GM12878 (cell line): ENCODE measurements at regions not wholly inside any gene's neighbourhood (a gene's known extent, or its start where the extent isn't known, plus 50 kb on each side); places are given as distances from the start of the nearest gene placed in this dataset.

Experiments used
- CHD1 ChIP-seq: IDR thresholded peaks from 2 replicates; pipeline ENCODE4 v1.6.1; 2012; ENCODE audit warnings: low read depth, low read length, improper control_type of control experiment
- EGR1 ChIP-seq, 2 experiments: IDR thresholded peaks; 1 replicate in 1 of 2; 2 replicates in 1 of 2; pipeline ENCODE4 v1.6.1; 2011 to 2012; ENCODE audit warnings: low read depth in 2 of 2, low read length in 2 of 2, borderline replicate concordance in 1 of 2, mild to moderate bottlenecking in 1 of 2, moderate library complexity in 1 of 2
- EP300 ChIP-seq, 2 experiments: fragments of 150-350 bp in 1 of 2; IDR thresholded peaks; 2 replicates each; pipeline ENCODE4 v1.6.1; 2011 to 2012; ENCODE audit warnings: low read depth in 2 of 2, low read length in 2 of 2, borderline replicate concordance in 1 of 2, improper control_type of control experiment in 1 of 2, inconsistent platforms in 1 of 2; ENCODE audit not compliant: control insufficient read depth in 1 of 2
- NFIC ChIP-seq: IDR thresholded peaks from 2 replicates; pipeline ENCODE4 v1.6.1; 2012; ENCODE audit warnings: low read depth, mild to moderate bottlenecking, inconsistent platforms, low read length, moderate library complexity
- NR2C2 ChIP-seq: IDR thresholded peaks from 2 replicates; pipeline ENCODE4 v1.6.1; 2011; ENCODE audit warnings: borderline replicate concordance, low read depth; ENCODE audit not compliant: control insufficient read depth, insufficient read length
- POLR2A ChIP-seq: IDR thresholded peaks from 2 replicates; pipeline ENCODE4 v1.6.1; 2011; ENCODE audit warnings: low read depth, mild to moderate bottlenecking, low read length
- POLR2AphosphoS5 ChIP-seq: IDR thresholded peaks from 2 replicates; pipeline ENCODE4 v1.6.1; 2011; ENCODE audit warnings: mild to moderate bottlenecking, low read length, inconsistent platforms
- SMAD1 ChIP-seq: fragments of 450-650 bp; IDR thresholded peaks from 2 replicates; pipeline ENCODE4 v1.6.1; 2018; ENCODE audit warnings: mild to moderate bottlenecking, low read depth; ENCODE audit not compliant: partially characterized antibody
- SMC3 ChIP-seq: IDR thresholded peaks from 2 replicates; pipeline ENCODE4 v1.6.1; 2011; ENCODE audit warnings: low read length, improper control_type of control experiment, borderline replicate concordance
- SP1 ChIP-seq: IDR thresholded peaks from one replicate; pipeline ENCODE4 v1.6.1; 2011; ENCODE audit warnings: low read depth, low read length
- YY1 ChIP-seq: IDR thresholded peaks from 2 replicates; pipeline ENCODE4 v1.6.1; 2011; ENCODE audit warnings: low read depth, mild to moderate bottlenecking, low read length
- ZNF24 ChIP-seq: fragments of 450-650 bp; IDR thresholded peaks from 2 replicates; pipeline ENCODE4 v1.6.1; 2017; ENCODE audit warnings: antibody characterized with exemption, mild to moderate bottlenecking
- ZNF274 ChIP-seq: IDR thresholded peaks from one replicate; pipeline ENCODE4 v1.8.0; 2011; ENCODE audit not compliant: insufficient read length, insufficient read depth
- TF ChIP-seq, protein P1 (sequence below), 3 experiments: IDR thresholded peaks in 2 of 3; conservative IDR thresholded peaks in 1 of 3; 2 replicates each; pipeline ENCODE4 v1.5.1; 2011; ENCODE audit warnings: low read depth in 3 of 3, low read length in 3 of 3, mild to moderate bottlenecking in 3 of 3, control low read depth in 2 of 3, moderate library complexity in 2 of 3, inconsistent platforms in 1 of 3, mixed read lengths in 1 of 3; ENCODE audit not compliant: control insufficient read depth in 2 of 3, insufficient read depth in 1 of 3; ENCODE audit errors: extremely low read depth in 1 of 3

DNA sequence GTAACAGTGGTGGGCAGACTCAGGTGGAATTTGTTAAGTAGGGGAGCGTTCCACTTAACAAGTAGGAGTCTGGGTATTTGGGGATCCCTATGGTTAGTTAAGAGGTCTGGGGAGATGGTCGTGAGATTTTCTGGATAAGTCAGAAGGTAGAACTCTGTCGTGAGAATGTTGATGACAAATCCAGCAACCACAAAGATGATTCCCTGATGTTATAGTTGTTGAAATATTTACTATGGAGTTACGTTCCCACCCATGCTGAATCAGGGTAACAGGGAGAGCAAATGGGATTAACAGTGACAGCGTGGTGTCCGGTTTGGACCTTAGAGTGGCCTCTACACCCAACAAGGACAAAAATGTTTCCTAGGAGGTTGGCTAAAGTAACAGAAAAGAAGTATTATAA, 110.8 kb downstream of the MFSD1 start:
- TF ChIP-seq YY1 (no peak), NR2C2 (no peak), POLR2AphosphoS5 (no peak), ZNF274 (no peak), SP1 (no peak), EGR1 (IDR thresholded peaks at IDR 0.05; ENCODE audit: borderline replicate concordance in 1 of 2, low read depth in 2 of 2, low read length in 2 of 2) (no peak), EP300 (IDR thresholded peaks at IDR 0.05; ENCODE audit: borderline replicate concordance in 1 of 2, control insufficient read depth in 1 of 2, low read depth in 2 of 2, low read length in 2 of 2) (no peak), SMAD1 (no peak), CHD1 (no peak), SMC3 (no peak), NFIC (no peak), POLR2A (no peak), ZNF24 (no peak)
- TF ChIP-seq, protein P1, sequence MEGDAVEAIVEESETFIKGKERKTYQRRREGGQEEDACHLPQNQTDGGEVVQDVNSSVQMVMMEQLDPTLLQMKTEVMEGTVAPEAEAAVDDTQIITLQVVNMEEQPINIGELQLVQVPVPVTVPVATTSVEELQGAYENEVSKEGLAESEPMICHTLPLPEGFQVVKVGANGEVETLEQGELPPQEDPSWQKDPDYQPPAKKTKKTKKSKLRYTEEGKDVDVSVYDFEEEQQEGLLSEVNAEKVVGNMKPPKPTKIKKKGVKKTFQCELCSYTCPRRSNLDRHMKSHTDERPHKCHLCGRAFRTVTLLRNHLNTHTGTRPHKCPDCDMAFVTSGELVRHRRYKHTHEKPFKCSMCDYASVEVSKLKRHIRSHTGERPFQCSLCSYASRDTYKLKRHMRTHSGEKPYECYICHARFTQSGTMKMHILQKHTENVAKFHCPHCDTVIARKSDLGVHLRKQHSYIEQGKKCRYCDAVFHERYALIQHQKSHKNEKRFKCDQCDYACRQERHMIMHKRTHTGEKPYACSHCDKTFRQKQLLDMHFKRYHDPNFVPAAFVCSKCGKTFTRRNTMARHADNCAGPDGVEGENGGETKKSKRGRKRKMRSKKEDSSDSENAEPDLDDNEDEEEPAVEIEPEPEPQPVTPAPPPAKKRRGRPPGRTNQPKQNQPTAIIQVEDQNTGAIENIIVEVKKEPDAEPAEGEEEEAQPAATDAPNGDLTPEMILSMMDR (IDR thresholded peaks at IDR 0.05 in 2 of 3, conservative IDR thresholded peaks at IDR 0.05 in 1 of 3; ENCODE audit: control insufficient read depth in 2 of 3, extremely low read depth in 1 of 3, insufficient read depth in 1 of 3, low read depth in 3 of 3, low read length in 3 of 3): no peak
